Retinal pigment epithelial cell (primary cell): ENCODE measurements at regions not wholly inside any gene's neighbourhood (a gene's known extent, or its start where the extent isn't known, plus 50 kb on each side); places are given as distances from the start of the nearest gene placed in this dataset.
"Not testable (repeated sequence)": the region's sequence is repeated elsewhere in the genome, so short reads cannot be mapped to it uniquely, and the experiment has no call there.

Experiments
- DNase-seq: peaks from one replicate; pipeline ENCODE4 v3.0.0-alpha.2; 2010; ENCODE audit warnings: low read depth
- H3K4me3 ChIP-seq: 2 replicates; pipeline ENCODE4 v1.5.1; 2011; ENCODE audit warnings: mild to moderate bottlenecking, low read length, control low read depth, moderate library complexity
- CTCF ChIP-seq: conservative IDR thresholded peaks from 2 replicates; pipeline ENCODE4 v1.5.1; 2011; ENCODE audit warnings: low read depth, low read length, control low read depth, inconsistent platforms

DNA sequence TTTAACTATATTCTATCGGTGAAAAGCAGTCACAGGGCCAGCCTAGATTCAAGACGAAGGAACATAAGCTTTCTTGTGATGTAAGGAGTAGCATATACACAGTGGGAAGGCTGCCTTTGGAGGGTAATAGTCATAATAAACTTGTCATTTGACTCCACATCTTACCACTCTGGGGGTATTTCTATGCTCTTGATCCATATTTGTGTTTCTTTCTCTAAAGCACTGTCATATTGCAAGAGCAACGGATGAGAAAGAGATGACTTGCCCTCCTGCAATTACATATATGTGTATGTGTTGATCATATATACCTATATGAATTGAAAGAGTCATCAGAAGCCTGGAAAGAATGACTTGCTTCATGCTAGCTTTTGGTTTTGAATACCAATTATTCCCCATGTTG lies 225.4 kb upstream of the HS3ST3A1 start:
- no peak for TF ChIP-seq CTCF
- no peak overlapping the region for H3K4me3 ChIP-seq
- DNase-seq = no peak

- no peak overlapping the region for H3K4me3 ChIP-seq
- TF ChIP-seq CTCF = no peak
- no peak for DNase-seq
Measured at GRCh38 chr17:13833921-13834320, 232.2 kb upstream of the HS3ST3A1 start.

GRCh38 chr17:13835151-13835550 lies 233.4 kb upstream of the HS3ST3A1 start:
- no peak for TF ChIP-seq CTCF
- peak; percentile 17 for DNase-seq

GRCh38 chr17:13837417-13837816 lies 231.9 kb upstream of the COX10 start:
- no peak for TF ChIP-seq CTCF
- no peak overlapping the region for H3K4me3 ChIP-seq
- DNase-seq = no peak

More at GRCh38 chr17:13835151-13835550, 233.4 kb upstream of the HS3ST3A1 start:
- H3K4me3 ChIP-seq = no peak overlapping the region

- no peak for TF ChIP-seq CTCF
- H3K4me3 ChIP-seq = no peak overlapping the region
- no peak for DNase-seq
Measured at GRCh38 chr17:13840254-13840653, 229.1 kb upstream of the COX10 start.

GRCh38 chr17:13843862-13844635 lies 225.3 kb upstream of the COX10 start:
- DNase-seq = no peak
- no peak overlapping the region for H3K4me3 ChIP-seq
- TF ChIP-seq CTCF = no peak

DNA sequence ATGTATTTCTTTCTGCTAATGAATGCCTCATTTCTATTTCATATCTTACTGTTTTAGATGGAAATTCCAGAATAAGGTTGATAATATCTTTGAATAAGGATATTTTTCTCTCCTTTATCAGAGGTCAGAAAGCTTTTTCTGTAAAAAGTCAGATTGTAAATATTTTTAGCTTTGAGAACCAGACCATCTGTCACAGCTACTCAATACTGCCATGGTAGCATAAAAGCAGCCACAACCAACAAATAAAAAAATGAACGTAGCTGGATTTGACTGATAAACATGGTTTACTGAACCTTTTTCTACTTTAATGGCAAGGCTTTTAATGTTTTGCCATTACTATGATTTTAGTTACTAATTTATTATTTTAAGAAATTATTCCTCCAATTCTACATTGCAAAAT lies 217.4 kb upstream of the COX10 start:
- no peak overlapping the region for H3K4me3 ChIP-seq
- no peak for TF ChIP-seq CTCF
- no peak for DNase-seq

GRCh38 chr17:13855730-13856129 lies 213.6 kb upstream of the COX10 start:
- H3K4me3 ChIP-seq, DNase-seq: not testable (repeated sequence)
